ENCODE measurements at regions not wholly inside any gene's neighbourhood (a gene's known extent, or its start where the extent isn't known, plus 50 kb on each side); places are given as distances from the start of the nearest gene placed in this dataset.

DNA sequence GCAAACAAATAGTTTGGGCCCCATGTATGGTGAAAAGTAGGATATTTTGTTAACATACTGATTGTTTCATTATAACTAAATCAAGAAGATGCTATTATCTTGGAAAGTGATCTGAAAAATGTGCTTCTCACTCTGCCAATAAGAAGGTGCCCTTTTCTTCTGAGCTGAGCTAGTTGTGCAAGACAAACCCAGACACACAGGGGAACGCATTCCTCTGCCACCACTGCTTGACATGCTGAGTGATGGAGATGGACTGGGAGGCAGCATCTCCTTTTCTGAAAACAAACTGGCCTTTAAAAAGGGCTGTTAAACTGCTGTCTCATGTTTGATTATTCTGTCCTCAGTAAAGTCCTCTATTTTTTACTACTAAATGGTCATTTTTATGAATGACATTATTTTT is 1989.9 kb upstream of the CELF4 start:
- 75 to 80% methylated on average over 1 of the region's 1 CpG for WGBS, 2 donors
- Histone ChIP-seq H3K36me3 (ENCODE audit: control insufficient read depth in 2 of 2, insufficient read depth in 2 of 2, low read length in 1 of 2) (no peaks in the 10 kb centered on the region), H3K27ac (ENCODE audit: low read depth in 2 of 2, low read length in 1 of 2) (no peak overlapping the region), H3K4me3 (ENCODE audit: low read depth in 1 of 2, low read length in 2 of 2) (no peak overlapping the region), H3K27me3 (ENCODE audit: control insufficient read depth in 1 of 2, insufficient read depth in 2 of 2, low read length in 2 of 2) (no peaks in the 10 kb centered on the region), H3K9me3 (ENCODE audit: control insufficient read depth in 2 of 2, insufficient read depth in 1 of 2, low read depth in 1 of 2, low read length in 1 of 2) (no peaks in the 10 kb centered on the region), H3K4me1 (ENCODE audit: control insufficient read depth in 2 of 2, insufficient read depth in 2 of 2, low read length in 1 of 2) (no peaks in the 10 kb centered on the region)

DNA sequence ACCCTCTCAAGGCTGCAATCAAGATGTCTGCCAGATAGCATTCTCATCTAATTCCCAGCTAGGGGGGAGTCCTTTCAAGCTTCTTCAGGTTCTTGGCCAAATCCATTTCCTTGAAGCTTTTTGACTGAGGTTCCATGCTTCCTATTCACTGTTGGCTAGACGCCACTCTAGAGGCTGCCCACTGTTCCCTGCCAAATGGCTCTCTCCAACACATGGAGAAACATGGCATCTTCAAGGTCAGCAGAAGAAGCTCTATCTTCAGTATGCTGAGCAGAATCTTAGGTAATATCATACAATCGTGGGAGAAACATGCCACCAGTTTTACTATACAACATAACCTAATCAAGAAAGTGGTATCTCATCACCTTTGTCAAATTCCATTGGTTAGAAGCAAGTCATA is 1985.1 kb upstream of the CELF4 start:
- Histone ChIP-seq H3K27me3 (ENCODE audit: control insufficient read depth in 1 of 2, insufficient read depth in 2 of 2, low read length in 2 of 2) (no peaks in the 10 kb centered on the region), H3K4me3 (ENCODE audit: low read depth in 1 of 2, low read length in 2 of 2) (no peak overlapping the region), H3K36me3 (ENCODE audit: control insufficient read depth in 2 of 2, insufficient read depth in 2 of 2, low read length in 1 of 2) (no peaks in the 10 kb centered on the region), H3K27ac (ENCODE audit: low read depth in 2 of 2, low read length in 1 of 2) (no peak overlapping the region), H3K4me1 (ENCODE audit: control insufficient read depth in 2 of 2, insufficient read depth in 2 of 2, low read length in 1 of 2) (no peaks in the 10 kb centered on the region), H3K9me3 (ENCODE audit: control insufficient read depth in 2 of 2, insufficient read depth in 1 of 2, low read depth in 1 of 2, low read length in 1 of 2) (no peaks in the 10 kb centered on the region)
- 89 to 91% methylated on average over 2 of the region's 2 CpGs for WGBS, 2 donors

DNA sequence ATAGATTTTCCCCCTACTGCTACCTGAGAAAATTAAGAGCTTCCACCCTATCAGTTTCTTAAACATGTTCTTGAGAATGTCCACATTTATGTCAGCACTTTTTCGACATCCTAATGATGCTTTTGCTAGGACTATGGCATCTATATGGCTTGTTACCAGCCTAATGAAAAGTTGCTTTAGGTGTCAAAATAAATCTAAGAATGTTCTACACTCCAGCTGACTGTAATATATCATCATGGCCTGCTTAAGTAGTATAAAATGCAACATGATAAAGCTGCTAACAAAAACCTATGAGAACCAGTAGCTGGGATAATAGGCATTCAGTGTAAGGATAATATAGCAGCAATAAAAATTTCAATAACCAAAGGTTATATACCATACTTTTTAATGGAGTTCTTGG is 1983.5 kb upstream of the CELF4 start:
- no peak overlapping the region for H3K4me3 ChIP-seq (ENCODE audit: low read depth in 1 of 2, low read length in 2 of 2)
- H3K9me3 ChIP-seq (ENCODE audit: control insufficient read depth in 2 of 2, insufficient read depth in 1 of 2, low read depth in 1 of 2, low read length in 1 of 2), result no peaks in the 10 kb centered on the region
- H3K27me3 ChIP-seq (ENCODE audit: control insufficient read depth in 1 of 2, insufficient read depth in 2 of 2, low read length in 2 of 2), result no peaks in the 10 kb centered on the region
- no peaks in the 10 kb centered on the region for H3K36me3 ChIP-seq (ENCODE audit: control insufficient read depth in 2 of 2, insufficient read depth in 2 of 2, low read length in 1 of 2)
- WGBS, 2 donors, result 61 to 82% methylated on average over 1 of the region's 1 CpG
- no peaks in the 10 kb centered on the region for H3K4me1 ChIP-seq (ENCODE audit: control insufficient read depth in 2 of 2, insufficient read depth in 2 of 2, low read length in 1 of 2)
- no peak overlapping the region for H3K27ac ChIP-seq (ENCODE audit: low read depth in 2 of 2, low read length in 1 of 2)

- Histone ChIP-seq H3K36me3 (ENCODE audit: control insufficient read depth in 2 of 2, insufficient read depth in 2 of 2, low read length in 1 of 2) (no peaks in the 10 kb centered on the region), H3K27me3 (ENCODE audit: control insufficient read depth in 1 of 2, insufficient read depth in 2 of 2, low read length in 2 of 2) (no peaks in the 10 kb centered on the region), H3K9me3 (ENCODE audit: control insufficient read depth in 2 of 2, insufficient read depth in 1 of 2, low read depth in 1 of 2, low read length in 1 of 2) (no peaks in the 10 kb centered on the region), H3K4me1 (ENCODE audit: control insufficient read depth in 2 of 2, insufficient read depth in 2 of 2, low read length in 1 of 2) (no peaks in the 10 kb centered on the region), H3K4me3 (ENCODE audit: low read depth in 1 of 2, low read length in 2 of 2) (no peak overlapping the region), H3K27ac (ENCODE audit: low read depth in 2 of 2, low read length in 1 of 2) (no peak overlapping the region)
- WGBS, 2 donors, result 73 to 82% methylated on average over 5 of the region's 5 CpGs
Measured at GRCh38 chr18:39531659-39532058, 1966.1 kb upstream of the CELF4 start.

DNA sequence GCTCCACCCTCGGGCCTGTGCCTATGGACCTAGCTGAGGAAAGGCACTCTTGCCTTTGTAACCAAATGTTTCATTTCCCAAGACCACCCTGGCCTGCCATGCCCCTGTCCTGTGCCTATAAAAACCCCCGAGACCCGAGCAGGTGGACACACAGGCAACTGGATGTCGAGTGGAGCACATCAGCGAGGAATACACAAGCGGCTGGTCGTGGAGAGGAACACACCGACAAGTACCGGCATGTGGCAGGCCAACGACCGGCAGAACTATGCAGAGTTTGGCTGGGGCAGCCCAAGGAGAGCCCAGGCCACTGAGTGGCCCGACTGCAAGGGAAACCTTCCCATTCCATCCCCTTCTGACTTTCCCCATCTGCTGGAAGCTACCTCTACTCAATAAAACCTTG is 1963.8 kb upstream of the CELF4 start:
- no peaks in the 10 kb centered on the region for H3K4me1 ChIP-seq (ENCODE audit: control insufficient read depth in 2 of 2, insufficient read depth in 2 of 2, low read length in 1 of 2)
- H3K9me3 ChIP-seq (ENCODE audit: control insufficient read depth in 2 of 2, insufficient read depth in 1 of 2, low read depth in 1 of 2, low read length in 1 of 2), result no peaks in the 10 kb centered on the region
- no peak overlapping the region for H3K4me3 ChIP-seq (ENCODE audit: low read depth in 1 of 2, low read length in 2 of 2)
- no peaks in the 10 kb centered on the region for H3K27me3 ChIP-seq (ENCODE audit: control insufficient read depth in 1 of 2, insufficient read depth in 2 of 2, low read length in 2 of 2)
- H3K27ac ChIP-seq (ENCODE audit: low read depth in 2 of 2, low read length in 1 of 2), result no peak overlapping the region
- 94 to 95% methylated on average over 12 of the region's 12 CpGs for WGBS, 2 donors
- no peaks in the 10 kb centered on the region for H3K36me3 ChIP-seq (ENCODE audit: control insufficient read depth in 2 of 2, insufficient read depth in 2 of 2, low read length in 1 of 2)

GRCh38 chr18:39527465-39527864 is 1961.9 kb upstream of the CELF4 start:
- H3K4me1 ChIP-seq (ENCODE audit: control insufficient read depth in 2 of 2, insufficient read depth in 2 of 2, low read length in 1 of 2), result no peaks in the 10 kb centered on the region
- no peaks in the 10 kb centered on the region for H3K9me3 ChIP-seq (ENCODE audit: control insufficient read depth in 2 of 2, insufficient read depth in 1 of 2, low read depth in 1 of 2, low read length in 1 of 2)
- no peaks in the 10 kb centered on the region for H3K36me3 ChIP-seq (ENCODE audit: control insufficient read depth in 2 of 2, insufficient read depth in 2 of 2, low read length in 1 of 2)
- no peak overlapping the region for H3K27ac ChIP-seq (ENCODE audit: low read depth in 2 of 2, low read length in 1 of 2)
- WGBS, 2 donors, result 65 to 74% methylated on average over 1 of the region's 1 CpG
- no peak overlapping the region for H3K4me3 ChIP-seq (ENCODE audit: low read depth in 1 of 2, low read length in 2 of 2)
- no peaks in the 10 kb centered on the region for H3K27me3 ChIP-seq (ENCODE audit: control insufficient read depth in 1 of 2, insufficient read depth in 2 of 2, low read length in 2 of 2)

- Histone ChIP-seq H3K9me3 (ENCODE audit: control insufficient read depth in 2 of 2, insufficient read depth in 1 of 2, low read depth in 1 of 2, low read length in 1 of 2) (no peaks in the 10 kb centered on the region), H3K4me3 (ENCODE audit: low read depth in 1 of 2, low read length in 2 of 2) (no peak overlapping the region), H3K27ac (ENCODE audit: low read depth in 2 of 2, low read length in 1 of 2) (no peak overlapping the region)
Measured at GRCh38 chr18:39524370-39524769, 1958.8 kb upstream of the CELF4 start.

DNA sequence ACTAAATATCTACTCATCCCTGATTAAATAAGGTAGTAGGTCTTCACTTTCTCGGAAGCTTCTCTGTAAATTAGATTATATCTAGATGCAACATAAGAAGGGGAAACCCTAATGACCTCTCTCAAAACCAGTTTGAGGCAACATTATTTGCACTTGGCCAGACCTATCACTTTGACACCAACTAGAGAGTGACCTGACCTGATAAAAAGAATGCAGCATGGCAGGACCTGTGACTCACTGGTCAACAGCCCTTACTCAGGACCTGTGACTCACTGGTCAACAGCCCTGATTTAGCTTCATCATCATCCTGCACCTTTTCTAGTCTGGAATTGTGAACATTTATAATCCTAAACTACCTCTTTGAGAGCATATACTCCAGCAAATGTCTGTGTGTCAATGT is 1957.7 kb upstream of the CELF4 start:
- H3K9me3 ChIP-seq (ENCODE audit: control insufficient read depth in 2 of 2, insufficient read depth in 1 of 2, low read depth in 1 of 2, low read length in 1 of 2), result no peaks in the 10 kb centered on the region
- H3K36me3 ChIP-seq (ENCODE audit: control insufficient read depth in 2 of 2, insufficient read depth in 2 of 2, low read length in 1 of 2), result no peaks in the 10 kb centered on the region
- H3K4me1 ChIP-seq (ENCODE audit: control insufficient read depth in 2 of 2, insufficient read depth in 2 of 2, low read length in 1 of 2), result no peaks in the 10 kb centered on the region
- H3K27ac ChIP-seq (ENCODE audit: low read depth in 2 of 2, low read length in 1 of 2), result no peak overlapping the region
- no peak overlapping the region for H3K4me3 ChIP-seq (ENCODE audit: low read depth in 1 of 2, low read length in 2 of 2)
- H3K27me3 ChIP-seq (ENCODE audit: control insufficient read depth in 1 of 2, insufficient read depth in 2 of 2, low read length in 2 of 2), result no peaks in the 10 kb centered on the region
- WGBS, 2 donors, result 92 to 100% methylated on average over 1 of the region's 1 CpG

More at GRCh38 chr18:39524370-39524769, 1958.8 kb upstream of the CELF4 start:
- Histone ChIP-seq H3K36me3 (ENCODE audit: control insufficient read depth in 2 of 2, insufficient read depth in 2 of 2, low read length in 1 of 2) (no peaks in the 10 kb centered on the region), H3K27me3 (ENCODE audit: control insufficient read depth in 1 of 2, insufficient read depth in 2 of 2, low read length in 2 of 2) (no peaks in the 10 kb centered on the region), H3K4me1 (ENCODE audit: control insufficient read depth in 2 of 2, insufficient read depth in 2 of 2, low read length in 1 of 2) (no peaks in the 10 kb centered on the region)

GRCh38 chr18:39521164-39521563 is 1955.6 kb upstream of the CELF4 start:
- Histone ChIP-seq H3K4me1 (ENCODE audit: control insufficient read depth in 2 of 2, insufficient read depth in 2 of 2, low read length in 1 of 2) (no peaks in the 10 kb centered on the region), H3K27ac (ENCODE audit: low read depth in 2 of 2, low read length in 1 of 2) (no peak overlapping the region), H3K9me3 (ENCODE audit: control insufficient read depth in 2 of 2, insufficient read depth in 1 of 2, low read depth in 1 of 2, low read length in 1 of 2) (no peaks in the 10 kb centered on the region), H3K27me3 (ENCODE audit: control insufficient read depth in 1 of 2, insufficient read depth in 2 of 2, low read length in 2 of 2) (no peaks in the 10 kb centered on the region), H3K36me3 (ENCODE audit: control insufficient read depth in 2 of 2, insufficient read depth in 2 of 2, low read length in 1 of 2) (no peaks in the 10 kb centered on the region), H3K4me3 (ENCODE audit: low read depth in 1 of 2, low read length in 2 of 2) (no peak overlapping the region)

GRCh38 chr18:39519741-39520140 is 1954.1 kb upstream of the CELF4 start:
- Histone ChIP-seq H3K4me3 (ENCODE audit: low read depth in 1 of 2, low read length in 2 of 2) (no peak overlapping the region), H3K27me3 (ENCODE audit: control insufficient read depth in 1 of 2, insufficient read depth in 2 of 2, low read length in 2 of 2) (no peaks in the 10 kb centered on the region), H3K27ac (ENCODE audit: low read depth in 2 of 2, low read length in 1 of 2) (no peak overlapping the region), H3K36me3 (ENCODE audit: control insufficient read depth in 2 of 2, insufficient read depth in 2 of 2, low read length in 1 of 2) (no peaks in the 10 kb centered on the region), H3K4me1 (ENCODE audit: control insufficient read depth in 2 of 2, insufficient read depth in 2 of 2, low read length in 1 of 2) (no peaks in the 10 kb centered on the region), H3K9me3 (ENCODE audit: control insufficient read depth in 2 of 2, insufficient read depth in 1 of 2, low read depth in 1 of 2, low read length in 1 of 2) (no peaks in the 10 kb centered on the region)
- 71 to 90% methylated on average over 2 of the region's 2 CpGs for WGBS, 2 donors

All from esophagus (tissue), 2 donors.